Panc1 (cell line): ENCODE measurements at regions not wholly inside any gene's neighbourhood (a gene's known extent, or its start where the extent isn't known, plus 50 kb on each side); places are given as distances from the start of the nearest gene placed in this dataset.

Source experiments
- CTCF ChIP-seq: fragments of 450-650 bp; IDR thresholded peaks from 2 replicates; pipeline ENCODE4 v1.5.1; 2017; ENCODE audit warnings: mild to moderate bottlenecking
- POLR2AphosphoS5 ChIP-seq: IDR thresholded peaks from 2 replicates; pipeline ENCODE4 v1.6.1; 2012; ENCODE audit warnings: mild to moderate bottlenecking, low read depth, low read length, moderate library complexity
- REST ChIP-seq, 2 experiments: IDR thresholded peaks; 2 replicates each; pipeline ENCODE4 v1.6.1; 2011 to 2012; ENCODE audit warnings: low read depth in 2 of 2, control low read depth in 1 of 2, low read length in 1 of 2, mild to moderate bottlenecking in 1 of 2, moderate library complexity in 1 of 2; ENCODE audit not compliant: insufficient read depth in 1 of 2
- SIN3A ChIP-seq: IDR thresholded peaks from 2 replicates; pipeline ENCODE4 v1.6.1; 2012; ENCODE audit warnings: low read depth, mild to moderate bottlenecking, low read length, moderate library complexity, borderline replicate concordance; ENCODE audit not compliant: insufficient read depth
- TCF7L2 ChIP-seq: IDR thresholded peaks from 2 replicates; pipeline ENCODE4 v1.6.1; 2011; ENCODE audit warnings: mild to moderate bottlenecking, low read depth, low read length, inconsistent platforms

GRCh38 chr2:199118673-199119112 lies 339.0 kb downstream of the SATB2 start:
- TF ChIP-seq CTCF, result no peak
- no peak for TF ChIP-seq SIN3A
- no peak for TF ChIP-seq POLR2AphosphoS5
- TF ChIP-seq TCF7L2, result no peak
- TF ChIP-seq REST (IDR thresholded peaks at IDR 0.05; ENCODE audit: insufficient read depth in 1 of 2, low read depth in 2 of 2, low read length in 1 of 2), result no peak
